Daoy (cell line): ENCODE measurements at regions not wholly inside any gene's neighbourhood (a gene's known extent, or its start where the extent isn't known, plus 50 kb on each side); places are given as distances from the start of the nearest gene placed in this dataset.
"Not testable (repeated sequence)": the region's sequence is repeated elsewhere in the genome, so short reads cannot be mapped to it uniquely, and the experiment has no call there.

Source experiments
- DNase-seq: peaks from one replicate; pipeline ENCODE4 v3.0.0-alpha.2; 2015; ENCODE audit warnings: low read depth

DNA sequence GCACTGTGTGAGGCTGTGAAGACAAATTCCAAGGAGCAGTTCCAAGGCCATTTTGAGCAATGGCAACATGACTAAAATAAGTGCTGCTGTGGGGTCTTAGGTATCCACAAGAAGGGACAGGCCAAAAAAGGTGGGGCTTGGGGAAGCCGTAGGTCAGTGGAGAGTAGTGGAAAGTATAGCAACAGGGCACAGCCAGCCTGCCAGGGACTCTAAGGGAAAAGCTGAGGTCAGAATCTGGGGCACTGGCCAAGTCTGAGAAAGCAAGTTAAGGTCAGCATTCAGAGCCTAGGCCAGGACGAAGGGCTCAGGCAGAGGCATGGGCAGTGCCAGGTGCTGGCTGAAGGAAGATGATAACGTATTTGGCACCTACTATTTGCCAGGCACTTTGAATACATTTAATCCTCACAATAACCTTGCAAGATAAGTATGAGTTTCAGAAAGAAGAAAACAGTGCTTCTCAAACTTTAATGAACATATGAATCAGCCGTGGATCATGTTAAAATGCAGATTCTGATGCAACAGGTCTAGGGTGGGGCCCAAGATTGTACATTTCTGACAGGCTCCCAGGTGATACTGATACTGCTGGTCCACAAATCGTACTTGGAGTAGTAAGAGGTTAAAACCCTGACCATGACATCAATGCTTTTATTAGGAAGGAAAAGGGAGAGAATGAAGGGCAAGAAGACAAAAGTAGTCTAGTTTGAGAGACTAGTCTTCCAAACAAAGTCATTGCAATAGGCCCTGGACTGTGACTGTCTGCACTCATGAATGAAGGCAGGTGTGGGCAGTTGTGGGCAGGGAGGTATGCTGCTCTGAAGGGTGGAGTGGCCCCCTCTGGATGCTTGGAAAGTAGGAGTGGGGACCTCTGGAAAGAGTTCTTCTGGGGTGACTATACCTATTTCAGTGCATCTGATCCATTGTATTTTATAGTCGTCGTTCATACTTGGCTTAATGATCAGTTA lies 106.3 kb upstream of the ANKRD28 start:
- DNase-seq = no peak

DNA sequence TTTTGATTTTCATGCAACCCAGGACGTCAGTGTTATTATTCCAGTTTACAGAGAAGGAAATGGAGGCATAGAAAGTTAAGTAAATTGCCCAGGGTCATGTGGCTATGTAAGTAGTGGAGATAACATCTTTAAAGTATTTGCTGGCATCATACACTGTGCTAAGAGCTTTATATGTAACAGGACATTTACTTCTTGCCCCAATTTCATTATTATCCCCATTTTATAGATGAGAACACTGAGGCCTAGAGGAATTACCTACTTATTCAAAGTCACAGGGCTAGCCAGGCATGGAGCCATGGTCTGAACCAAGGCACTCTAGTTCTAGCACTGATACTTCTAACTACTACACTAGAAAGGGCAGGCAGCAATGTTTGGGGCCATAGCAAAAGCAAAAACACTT lies 107.3 kb upstream of the ANKRD28 start:
- no peak for DNase-seq

GRCh38 chr3:15907403-15907802 lies 109.6 kb upstream of the ANKRD28 start:
- DNase-seq = not testable (repeated sequence)

- no peak for DNase-seq
Measured at GRCh38 chr3:15918988-15919387, 121.2 kb upstream of the ANKRD28 start.

DNA sequence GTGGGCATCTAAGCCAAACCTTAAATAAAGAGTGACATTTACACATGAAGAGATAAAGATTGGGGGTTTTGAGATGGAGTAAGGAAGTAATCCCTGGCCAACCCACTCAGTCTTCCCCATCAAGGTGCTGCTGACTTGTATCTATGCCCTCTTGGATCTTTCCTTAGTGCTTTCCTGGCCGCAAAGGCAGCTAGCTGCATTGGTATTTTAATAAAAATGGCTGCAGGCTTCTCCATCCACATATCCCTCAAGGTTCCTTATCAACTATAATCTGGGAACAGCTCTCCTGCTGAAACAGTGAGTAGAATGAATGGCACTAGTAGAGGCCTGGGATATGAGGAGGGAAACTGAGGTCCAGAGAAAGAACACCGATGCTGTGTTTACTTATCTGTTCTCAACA lies 122.2 kb upstream of the ANKRD28 start:
- no peak for DNase-seq

DNA sequence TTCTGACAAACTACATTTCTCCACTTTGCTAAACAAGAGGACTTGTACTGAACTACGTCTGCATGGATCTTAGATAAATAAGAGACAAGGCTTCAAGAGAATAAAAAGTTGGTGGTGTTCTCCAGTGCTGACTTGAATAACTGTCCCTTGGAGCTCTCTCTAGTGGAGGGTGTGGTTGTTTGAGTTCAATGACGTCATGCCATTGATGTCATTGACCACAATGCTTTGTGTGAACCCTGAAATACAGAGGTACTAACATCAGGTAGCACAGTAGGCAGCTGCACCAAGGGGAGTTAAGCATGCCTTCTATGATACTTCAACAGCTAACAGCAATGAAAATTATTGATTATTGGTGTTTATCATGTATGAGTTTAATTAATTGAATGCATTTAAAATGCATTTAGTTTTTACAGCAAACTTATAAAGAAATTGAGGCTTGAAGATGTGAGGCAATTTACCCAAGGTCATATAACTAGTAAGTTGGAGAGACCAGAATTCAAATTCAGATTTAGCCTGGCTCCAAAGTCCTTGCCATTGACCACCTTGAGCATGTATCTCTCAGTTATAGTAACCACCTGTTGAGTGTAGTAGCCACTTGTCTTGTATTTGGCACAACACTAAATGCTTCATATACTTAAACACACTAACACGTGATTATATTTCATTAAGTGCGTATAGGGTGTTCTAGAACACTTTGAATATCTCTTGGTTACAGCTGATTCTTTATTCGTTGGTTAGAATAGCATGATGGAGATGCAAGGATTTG lies 126.0 kb upstream of the ANKRD28 start:
- DNase-seq = peak; percentile 17

GRCh38 chr3:15924914-15925313 lies 127.1 kb upstream of the ANKRD28 start:
- no peak for DNase-seq

GRCh38 chr3:15926871-15927270 lies 129.1 kb upstream of the ANKRD28 start:
- DNase-seq = no peak

- no peak for DNase-seq
Measured at GRCh38 chr3:15927969-15928368, 130.2 kb upstream of the ANKRD28 start.

DNA sequence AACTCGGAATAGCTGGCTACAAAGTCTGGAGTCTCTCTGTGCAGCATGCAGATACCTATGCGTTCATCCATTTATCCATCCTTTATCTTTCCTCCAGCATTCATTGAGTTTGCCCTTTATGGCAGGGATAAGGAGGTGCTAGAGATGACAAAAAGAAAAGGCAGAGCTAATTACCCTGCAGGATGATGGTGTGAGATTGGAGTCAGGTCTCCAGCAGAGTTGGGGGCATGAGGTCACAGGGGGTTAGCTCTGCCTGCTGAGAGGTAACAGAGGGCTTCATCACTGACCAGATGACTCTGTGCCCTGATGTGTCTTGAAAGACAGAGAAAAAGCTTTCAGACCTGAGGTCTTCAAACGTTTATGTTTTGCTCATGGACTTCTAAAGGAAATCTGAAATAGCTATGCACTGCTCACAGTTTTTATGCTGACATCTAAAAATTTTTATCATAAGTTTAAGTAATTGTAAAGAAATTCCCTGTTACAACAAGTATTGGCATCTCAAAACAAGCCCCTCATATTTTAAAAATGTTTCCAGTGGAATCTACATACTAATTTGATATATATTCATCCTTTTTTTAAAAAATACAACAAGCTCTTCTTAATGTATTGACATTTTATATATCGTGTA lies 132.3 kb upstream of the ANKRD28 start:
- no peak for DNase-seq

GRCh38 chr3:15932348-15933300 lies 134.8 kb upstream of the ANKRD28 start:
- DNase-seq = no peak

DNA sequence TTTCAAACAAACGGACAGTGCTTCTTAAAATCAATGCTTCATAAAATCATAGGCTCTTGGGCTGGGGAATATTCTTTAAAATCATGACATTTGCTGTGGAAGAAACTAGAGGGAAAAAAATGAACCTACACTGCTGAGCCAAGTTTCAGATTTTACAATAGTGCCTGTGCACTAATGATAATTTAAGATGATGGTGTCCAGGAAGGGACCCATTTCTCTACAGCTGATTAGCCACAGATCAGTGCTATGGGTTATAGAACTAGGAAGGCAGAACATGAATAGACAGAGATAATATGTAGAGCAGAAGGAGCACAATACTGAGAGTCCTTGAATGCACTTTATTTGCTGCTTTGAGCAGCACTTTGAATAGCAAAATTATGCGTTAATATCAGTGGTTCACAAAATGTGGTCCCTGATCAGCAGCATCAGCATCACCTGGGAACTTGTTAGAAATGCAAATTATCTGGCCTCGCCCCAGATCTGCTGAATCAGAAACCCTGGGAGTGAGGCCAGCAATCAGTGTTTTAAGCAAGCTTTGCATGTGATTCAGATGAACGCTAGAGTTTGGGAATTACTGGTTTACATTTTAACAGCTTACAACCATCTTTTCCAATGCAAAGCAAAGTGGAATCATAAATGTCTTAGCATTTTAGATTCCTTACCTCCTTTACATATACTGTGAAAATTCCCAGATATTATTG lies 135.8 kb upstream of the ANKRD28 start:
- no peak for DNase-seq

- DNase-seq = no peak
Measured at GRCh38 chr3:15934389-15935195, 136.8 kb upstream of the ANKRD28 start.

DNA sequence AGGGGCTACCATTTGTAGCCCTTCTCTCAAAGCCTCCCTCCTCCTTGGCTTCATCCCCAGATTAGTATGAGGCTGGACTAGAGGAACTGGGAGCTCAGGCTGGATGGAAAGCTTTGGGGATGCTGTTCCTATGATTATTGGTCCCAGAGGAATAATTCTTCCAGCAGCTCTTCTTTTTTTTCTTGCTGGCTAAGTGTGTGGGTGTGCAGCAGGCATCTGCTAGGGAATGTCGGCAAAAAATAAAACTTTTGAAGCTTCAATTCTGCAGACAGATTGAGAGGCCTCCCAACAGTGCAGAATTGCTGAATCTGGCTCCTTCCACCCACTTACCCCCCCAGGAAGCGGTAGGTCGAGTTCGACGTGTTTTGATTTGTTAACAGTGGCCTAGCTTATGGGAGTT lies 138.5 kb upstream of the ANKRD28 start:
- DNase-seq = no peak

DNA sequence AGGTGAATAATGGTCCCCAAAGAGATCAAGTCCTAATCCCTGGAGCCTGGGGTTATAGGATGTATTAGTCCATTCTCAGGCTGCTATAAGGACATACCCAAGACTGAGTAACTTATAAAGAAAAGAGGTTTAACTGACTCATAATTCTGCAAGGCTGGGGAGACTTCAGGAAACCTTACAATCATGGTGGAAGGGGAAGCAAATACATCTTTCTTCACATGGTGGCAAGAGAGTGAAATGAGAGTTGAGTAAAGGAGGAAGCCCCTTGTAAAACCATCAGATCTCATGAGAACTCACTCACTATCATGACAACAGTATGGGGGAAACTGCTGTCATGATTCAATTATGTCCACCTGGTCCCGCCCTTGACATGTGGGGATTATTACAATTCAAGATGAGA lies 142.9 kb upstream of the ANKRD28 start:
- no peak for DNase-seq

GRCh38 chr3:15941457-15941856 lies 143.7 kb upstream of the ANKRD28 start:
- not testable (repeated sequence) for DNase-seq

DNA sequence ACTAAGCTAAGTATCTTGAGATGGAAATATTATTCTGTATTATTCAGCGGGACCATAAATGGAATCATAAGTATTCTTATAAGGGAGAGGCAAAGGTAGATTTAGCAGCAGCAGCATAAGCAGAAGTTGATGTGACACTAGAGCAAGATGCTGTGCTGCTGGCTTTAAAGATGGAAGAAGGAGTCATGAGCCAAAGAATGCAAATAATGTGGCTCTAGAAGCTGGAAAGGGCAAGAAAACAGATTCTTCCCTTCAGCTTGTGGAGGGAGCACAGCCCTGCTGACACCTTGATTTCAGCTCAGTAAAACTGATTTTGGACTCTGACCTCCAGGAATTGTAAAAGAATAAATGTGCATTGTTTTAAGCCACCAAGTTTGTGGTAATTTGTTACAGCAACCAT lies 144.2 kb upstream of the ANKRD28 start:
- no peak for DNase-seq

- DNase-seq = no peak
Measured at GRCh38 chr3:15942462-15942861, 144.7 kb upstream of the ANKRD28 start.

DNA sequence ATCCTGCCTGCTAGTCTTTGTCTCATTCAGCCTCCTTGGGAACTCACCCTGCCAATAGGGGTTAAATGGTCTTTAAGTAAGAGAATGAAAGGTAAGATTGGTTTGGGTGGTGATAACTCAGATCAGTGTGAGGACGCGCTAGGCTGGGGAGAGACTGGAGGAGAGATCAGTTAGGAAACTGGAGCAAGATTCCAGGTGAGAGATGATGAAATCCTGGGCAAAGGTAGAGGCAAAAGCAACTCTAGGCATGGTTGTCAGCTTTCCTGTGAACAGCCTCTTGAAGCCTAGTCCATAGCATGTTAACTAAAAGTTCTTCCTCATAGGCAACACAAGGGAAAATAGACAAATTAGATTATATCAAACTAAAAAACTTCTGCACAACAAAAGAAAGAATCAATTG lies 145.2 kb upstream of the ANKRD28 start:
- no peak for DNase-seq

GRCh38 chr3:15948388-15948787 lies 150.6 kb upstream of the ANKRD28 start:
- DNase-seq = no peak
